Type B pancreatic cell (in vitro differentiated cells): ENCODE measurements at regions not wholly inside any gene's neighbourhood (a gene's known extent, or its start where the extent isn't known, plus 50 kb on each side); places are given as distances from the start of the nearest gene placed in this dataset.

Experiments
- DNase-seq: peaks from one replicate; pipeline ENCODE4 v3.0.0; 2021; ENCODE audit warnings: mixed read lengths; ENCODE audit not compliant: unreplicated experiment; ENCODE audit errors: extremely low spot score
- H3K27ac Mint-ChIP-seq: 2 replicates; pipeline ENCODE4 v1.8.0; 2021; ENCODE audit warnings: mild to moderate bottlenecking, mixed read lengths
- H3K27me3 Mint-ChIP-seq: 2 replicates; pipeline ENCODE4 v1.8.0; 2021; ENCODE audit warnings: mixed read lengths
- H3K36me3 Mint-ChIP-seq: 2 replicates; pipeline ENCODE4 v1.8.0; 2021; ENCODE audit warnings: mixed read lengths
- H3K4me1 Mint-ChIP-seq: one replicate; pipeline ENCODE4 v1.8.0; 2021; ENCODE audit warnings: mixed read lengths; ENCODE audit not compliant: unreplicated experiment
- H3K4me3 Mint-ChIP-seq: 2 replicates; pipeline ENCODE4 v1.8.0; 2021; ENCODE audit warnings: mild to moderate bottlenecking, mixed read lengths
- H3K9me3 Mint-ChIP-seq: 2 replicates; pipeline ENCODE4 v1.8.0; 2021; ENCODE audit warnings: mixed read lengths
- CTCF ChIP-seq: fragments of 200-600 bp; sonication (generic); conservative IDR thresholded peaks from 2 replicates; pipeline ENCODE4 v1.5.0; 2021; ENCODE audit warnings: antibody characterized with exemption, mild to moderate bottlenecking

- Mint-ChIP-seq H3K27me3 (no peaks in the 10 kb centered on the region), H3K4me3 (no peak overlapping the region), H3K9me3 (no peaks in the 10 kb centered on the region), H3K27ac (no peak overlapping the region), H3K4me1 (peaks cover 4% of the 10 kb centered on the region), H3K36me3 (no peaks in the 10 kb centered on the region)
- TF ChIP-seq CTCF, result no peak
- DNase-seq, result no peak
Measured at GRCh38 chr11:95605271-95605940, 184.2 kb downstream of the FAM76B start.

- no peak for DNase-seq
- peaks cover 22% of the 10 kb centered on the region for H3K4me1 Mint-ChIP-seq
- no peaks in the 10 kb centered on the region for H3K36me3 Mint-ChIP-seq
- TF ChIP-seq CTCF, result no peak
- no peak overlapping the region for H3K27ac Mint-ChIP-seq
- no peaks in the 10 kb centered on the region for H3K9me3 Mint-ChIP-seq
- no peaks in the 10 kb centered on the region for H3K27me3 Mint-ChIP-seq
- no peak overlapping the region for H3K4me3 Mint-ChIP-seq
Measured at GRCh38 chr11:95599959-95600586, 189.5 kb downstream of the FAM76B start.

- Mint-ChIP-seq H3K4me1 (peaks cover 30% of the 10 kb centered on the region), H3K9me3 (no peaks in the 10 kb centered on the region), H3K4me3 (peak overlapping the region; percentile 19), H3K27ac (peak overlapping the region; percentile 68), H3K36me3 (no peaks in the 10 kb centered on the region), H3K27me3 (no peaks in the 10 kb centered on the region)
- TF ChIP-seq CTCF, result no peak
- DNase-seq, result no peak
Measured at GRCh38 chr11:95595973-95596489, 193.6 kb downstream of the FAM76B start.

GRCh38 chr11:95595541-95595940 lies 194.0 kb downstream of the FAM76B start:
- H3K9me3 Mint-ChIP-seq, result no peaks in the 10 kb centered on the region
- peaks cover 27% of the 10 kb centered on the region for H3K4me1 Mint-ChIP-seq
- no peaks in the 10 kb centered on the region for H3K27me3 Mint-ChIP-seq
- H3K27ac Mint-ChIP-seq, result peak overlapping the region; percentile 68
- TF ChIP-seq CTCF, result no peak
- H3K36me3 Mint-ChIP-seq, result no peaks in the 10 kb centered on the region
- no peak for DNase-seq
- H3K4me3 Mint-ChIP-seq, result peak overlapping the region; percentile 11

- H3K27me3 Mint-ChIP-seq, result no peaks in the 10 kb centered on the region
Measured at GRCh38 chr11:95593111-95593510, 196.5 kb downstream of the FAM76B start.

More at GRCh38 chr11:95593111-95593510, 196.5 kb downstream of the FAM76B start:
- H3K36me3 Mint-ChIP-seq, result no peaks in the 10 kb centered on the region
- H3K27ac Mint-ChIP-seq, result no peak overlapping the region
- TF ChIP-seq CTCF, result no peak
- H3K4me1 Mint-ChIP-seq, result peaks cover 21% of the 10 kb centered on the region
- H3K4me3 Mint-ChIP-seq, result no peak overlapping the region
- no peaks in the 10 kb centered on the region for H3K9me3 Mint-ChIP-seq
- no peak for DNase-seq
